Left lung (tissue), 4 donors: ENCODE measurements at regions not wholly inside any gene's neighbourhood (a gene's known extent, or its start where the extent isn't known, plus 50 kb on each side); places are given as distances from the start of the nearest gene placed in this dataset.

Experiments
- ATAC-seq: fragments of 200-7000 bp; cut with Tn5 transposase; one replicate; pipeline ENCODE4 v1.9.1; 2020; ENCODE audit warnings: moderate library complexity
- DNase-seq, 4 donors: peaks; one replicate each; pipeline ENCODE4 v3.0.0-alpha.2; 2013 to 2020
- H3K27ac ChIP-seq, 2 donors: fragments of 200-600 bp; sonication (generic) in 1 of 2; one replicate each; pipeline versions ENCODE4 v1.5.0 to v1.8.0; 2020 to 2021
- H3K27me3 ChIP-seq, 2 donors: fragments of 200-600 bp; sonication (generic) in 1 of 2; one replicate each; pipeline versions ENCODE4 v1.5.0 to v1.8.0; 2020 to 2021
- H3K36me3 ChIP-seq, 2 donors: fragments of 200-600 bp; sonication (generic) in 1 of 2; one replicate each; pipeline versions ENCODE4 v1.5.0 to v1.8.0; 2020 to 2021
- H3K4me1 ChIP-seq, 2 donors: fragments of 200-600 bp; one replicate each; pipeline ENCODE4 v1.8.0; 2021
- H3K4me3 ChIP-seq, 2 donors: fragments of 200-600 bp; sonication (generic) in 1 of 2; one replicate each; pipeline versions ENCODE4 v1.5.0 to v1.8.0; 2020 to 2021; ENCODE audit warnings: mild to moderate bottlenecking in 1 of 2
- H3K9me3 ChIP-seq, 2 donors: fragments of 200-600 bp; sonication (generic) in 1 of 2; one replicate each; pipeline versions ENCODE4 v1.5.0 to v1.8.0; 2020 to 2021
- intact Hi-C, 2 donors: fragments of 100-400 bp; cut with DNase I; formaldehyde crosslinking; loops; one replicate each; pipeline versions ENCODE4 v1.11.2 to v1.14.2; 2022
- TF ChIP-seq, protein P1 (sequence below), 2 donors: fragments of 200-600 bp; sonication (generic) in 1 of 2; IDR thresholded peaks; one replicate each; pipeline versions ENCODE4 v1.5.0 to v1.8.0; 2021; ENCODE audit warnings: antibody characterized with exemption in 2 of 2
- donor health status: DM: no; HTN: yes; CAD: no.
- donor health status: DM: no; HTN: no; CAD: no.

DNA sequence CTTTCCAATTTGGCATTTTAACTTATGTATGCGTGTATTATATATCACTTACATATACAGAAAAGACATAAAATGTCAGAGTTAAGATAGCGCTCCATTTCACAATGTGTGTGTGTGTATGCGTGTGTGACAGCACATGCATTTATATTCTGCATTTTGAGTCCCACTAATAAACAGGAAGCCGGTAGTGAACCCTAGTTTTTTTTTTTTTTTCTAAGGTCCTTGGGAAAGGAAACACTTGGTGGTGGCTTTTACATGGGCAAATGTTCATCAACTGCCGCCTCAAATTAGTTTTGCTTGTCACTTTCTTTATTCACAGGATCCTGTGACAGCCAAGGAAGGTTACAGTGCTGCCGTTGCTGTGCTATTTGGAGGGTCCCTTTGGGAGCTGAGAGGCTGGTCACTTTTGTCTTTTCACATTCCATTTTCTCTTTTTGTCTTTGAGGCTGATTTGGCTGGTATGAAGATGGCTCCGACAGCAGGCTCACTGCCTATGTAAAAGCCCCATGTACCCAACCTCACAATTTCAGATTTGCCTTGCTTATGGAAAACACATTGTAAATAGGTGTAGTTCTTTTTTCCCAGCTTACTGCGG, 298.9 kb downstream of the CSNK1G3 start:
- Histone ChIP-seq H3K27ac (no peak overlapping the region), H3K36me3 (no peaks in the 10 kb centered on the region), H3K9me3 (no peaks in the 10 kb centered on the region), H3K4me3 (no peak overlapping the region), H3K27me3 (no peaks in the 10 kb centered on the region), H3K4me1 (peaks cover 0 to 14% of the 10 kb centered on the region in 2 donors)
- intact Hi-C loops = no loop called here
- DNase-seq = peak in 1 of 4 donors; percentile 7
- TF ChIP-seq, protein P1, sequence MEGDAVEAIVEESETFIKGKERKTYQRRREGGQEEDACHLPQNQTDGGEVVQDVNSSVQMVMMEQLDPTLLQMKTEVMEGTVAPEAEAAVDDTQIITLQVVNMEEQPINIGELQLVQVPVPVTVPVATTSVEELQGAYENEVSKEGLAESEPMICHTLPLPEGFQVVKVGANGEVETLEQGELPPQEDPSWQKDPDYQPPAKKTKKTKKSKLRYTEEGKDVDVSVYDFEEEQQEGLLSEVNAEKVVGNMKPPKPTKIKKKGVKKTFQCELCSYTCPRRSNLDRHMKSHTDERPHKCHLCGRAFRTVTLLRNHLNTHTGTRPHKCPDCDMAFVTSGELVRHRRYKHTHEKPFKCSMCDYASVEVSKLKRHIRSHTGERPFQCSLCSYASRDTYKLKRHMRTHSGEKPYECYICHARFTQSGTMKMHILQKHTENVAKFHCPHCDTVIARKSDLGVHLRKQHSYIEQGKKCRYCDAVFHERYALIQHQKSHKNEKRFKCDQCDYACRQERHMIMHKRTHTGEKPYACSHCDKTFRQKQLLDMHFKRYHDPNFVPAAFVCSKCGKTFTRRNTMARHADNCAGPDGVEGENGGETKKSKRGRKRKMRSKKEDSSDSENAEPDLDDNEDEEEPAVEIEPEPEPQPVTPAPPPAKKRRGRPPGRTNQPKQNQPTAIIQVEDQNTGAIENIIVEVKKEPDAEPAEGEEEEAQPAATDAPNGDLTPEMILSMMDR (IDR thresholded peaks at IDR 0.05) = no peak
- no peak for ATAC-seq

DNA sequence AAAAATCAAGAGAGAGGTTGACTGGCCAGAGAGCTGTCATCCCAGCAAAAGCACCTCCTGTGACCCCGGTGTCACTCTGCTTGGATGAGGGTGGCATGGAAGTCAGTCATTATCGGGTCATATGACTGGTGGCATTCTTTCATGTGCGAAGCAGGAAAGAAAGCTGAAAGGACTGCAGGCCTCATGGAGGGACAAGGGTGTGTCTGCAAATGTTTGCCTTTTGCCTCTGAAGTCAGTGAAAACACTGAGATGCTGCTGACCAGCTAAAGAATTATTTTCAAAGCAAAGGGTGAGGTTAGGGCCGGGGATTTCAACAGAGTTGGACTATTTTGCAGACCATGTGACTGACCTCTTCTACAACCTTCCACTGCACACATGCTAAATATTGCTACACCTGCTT, 298.3 kb downstream of the CSNK1G3 start:
- Histone ChIP-seq H3K9me3 (no peaks in the 10 kb centered on the region), H3K27me3 (no peaks in the 10 kb centered on the region), H3K36me3 (no peaks in the 10 kb centered on the region), H3K4me1 (peaks cover 0 to 14% of the 10 kb centered on the region in 2 donors), H3K4me3 (no peak overlapping the region), H3K27ac (no peak overlapping the region)
- peak; percentile 67 for ATAC-seq
- TF ChIP-seq, protein P1 (IDR thresholded peaks at IDR 0.05) = no peak
- peak in 2 of 4 donors; percentile 12 to 48 for DNase-seq
- intact Hi-C loops = no loop called here

DNA sequence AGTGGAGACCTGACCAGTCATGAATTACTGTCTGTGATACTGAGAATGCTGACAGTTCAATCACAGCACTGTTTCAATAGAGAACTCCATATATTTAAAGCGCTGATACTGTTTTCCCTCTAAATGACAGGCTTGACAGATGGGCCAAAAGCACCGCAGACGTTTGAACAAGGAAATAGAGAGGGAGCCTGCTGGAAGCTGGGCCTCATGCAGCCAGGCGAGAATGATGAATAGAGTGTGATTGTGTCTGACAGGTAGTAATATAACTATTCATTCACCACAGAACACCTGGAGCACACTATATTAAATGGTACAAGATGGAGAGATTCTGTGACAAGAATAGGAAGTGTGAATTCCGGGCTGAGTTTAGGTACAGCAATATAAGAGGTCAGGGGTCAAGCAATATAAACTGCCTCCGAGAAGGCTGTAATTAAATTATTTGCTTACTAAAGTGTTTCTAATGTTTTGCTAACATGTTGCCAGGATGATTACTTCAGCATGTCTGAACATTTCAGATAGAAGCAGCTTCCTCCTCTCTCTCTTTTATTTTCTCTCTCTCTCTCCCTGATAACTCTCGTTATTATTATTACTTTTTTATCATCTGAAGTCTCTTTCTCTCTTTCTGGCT, 297.7 kb downstream of the CSNK1G3 start:
- no peak overlapping the region for H3K4me3 ChIP-seq
- intact Hi-C loops = no loop called here
- no peak for ATAC-seq
- DNase-seq = peak in 2 of 4 donors; percentile 15 to 35
- H3K9me3 ChIP-seq = no peaks in the 10 kb centered on the region
- no peak overlapping the region for H3K27ac ChIP-seq
- no peaks in the 10 kb centered on the region for H3K27me3 ChIP-seq
- H3K4me1 ChIP-seq = peaks cover 0 to 14% of the 10 kb centered on the region in 2 donors
- TF ChIP-seq, protein P1 (IDR thresholded peaks at IDR 0.05) = no peak
- H3K36me3 ChIP-seq = no peaks in the 10 kb centered on the region

DNA sequence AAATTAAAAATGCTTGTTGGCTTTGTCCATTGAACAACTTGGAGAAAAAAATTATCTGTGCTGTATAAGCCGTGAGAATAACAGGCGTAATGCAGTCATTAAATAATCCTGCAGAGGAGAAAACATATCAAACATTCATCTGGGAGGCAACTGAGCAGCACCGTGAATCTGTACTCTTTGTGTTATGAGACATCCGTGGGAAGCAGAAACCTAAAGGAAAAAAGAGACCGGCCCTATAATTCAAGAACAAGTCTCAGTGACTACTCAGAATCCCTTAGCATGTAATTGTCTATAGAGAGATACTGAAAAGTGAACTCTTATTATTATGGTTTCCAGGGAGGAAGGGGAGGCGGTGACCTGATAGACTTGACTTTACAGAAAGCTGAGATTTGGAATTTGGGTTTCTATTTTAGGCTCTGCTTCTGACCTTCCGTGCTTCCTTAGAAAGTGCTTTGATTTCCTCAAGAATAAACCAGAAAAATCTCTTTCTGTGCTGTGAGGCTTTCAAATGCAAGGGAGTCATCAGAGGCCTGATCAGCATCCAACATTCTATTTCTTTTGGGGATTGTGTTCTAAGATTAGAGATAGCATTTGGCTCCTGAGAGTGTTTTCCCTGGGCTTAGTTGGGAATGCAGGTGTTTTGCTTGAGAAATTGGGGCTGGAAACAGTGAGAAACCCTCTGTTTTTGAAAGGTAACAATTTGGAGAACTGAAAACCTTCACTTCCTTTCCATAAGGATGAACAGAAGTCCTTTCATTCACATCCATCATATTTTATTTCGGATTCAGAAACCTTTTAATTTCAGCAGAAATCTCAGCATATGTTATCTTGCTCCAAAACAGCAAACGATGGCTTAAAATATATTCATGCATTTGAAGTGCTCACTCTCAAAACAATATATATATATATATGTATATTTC, 296.7 kb downstream of the CSNK1G3 start:
- H3K9me3 ChIP-seq = no peaks in the 10 kb centered on the region
- ATAC-seq (no peak), DNase-seq (no peak)
- no peaks in the 10 kb centered on the region for H3K36me3 ChIP-seq
- TF ChIP-seq, protein P1 (IDR thresholded peaks at IDR 0.05) = no peak
- intact Hi-C loops = no loop called here
- no peak overlapping the region for H3K4me3 ChIP-seq
- H3K27me3 ChIP-seq = no peaks in the 10 kb centered on the region
- H3K4me1 ChIP-seq = peaks cover 0 to 14% of the 10 kb centered on the region in 2 donors
- H3K27ac ChIP-seq = no peak overlapping the region
